Neuronal stem cell (in vitro differentiated cells): ENCODE measurements at regions not wholly inside any gene's neighbourhood (a gene's known extent, or its start where the extent isn't known, plus 50 kb on each side); places are given as distances from the start of the nearest gene placed in this dataset.

Source experiments
- DNase-seq: peaks from one replicate; pipeline ENCODE4 v3.0.0-alpha.2; 2013; ENCODE audit warnings: low spot score
- H2AFZ ChIP-seq: one replicate; pipeline ENCODE4 v1.6.1; 2013; ENCODE audit warnings: mild to moderate bottlenecking, low read length, inconsistent platforms
- H2AK5ac ChIP-seq: 2 replicates; pipeline ENCODE4 v1.6.1; 2013; ENCODE audit warnings: low read depth, mild to moderate bottlenecking, inconsistent platforms, low read length, moderate library complexity, mixed read lengths
- H2BK120ac ChIP-seq: 2 replicates; pipeline ENCODE4 v1.6.1; 2013; ENCODE audit warnings: low read depth, mild to moderate bottlenecking, inconsistent platforms, low read length, moderate library complexity, mixed read lengths
- H2BK12ac ChIP-seq: one replicate; pipeline ENCODE4 v1.6.1; 2013; ENCODE audit warnings: low read length, inconsistent platforms
- H2BK15ac ChIP-seq: 2 replicates; pipeline ENCODE4 v1.6.1; 2013; ENCODE audit warnings: mild to moderate bottlenecking, low read length, inconsistent platforms, mixed read lengths
- H2BK5ac ChIP-seq: one replicate; pipeline ENCODE4 v1.6.1; 2013; ENCODE audit warnings: inconsistent platforms, mild to moderate bottlenecking, low read length, moderate library complexity
- H3K14ac ChIP-seq: one replicate; pipeline ENCODE4 v1.6.1; 2013; ENCODE audit warnings: low read length, inconsistent platforms
- H3K18ac ChIP-seq: 2 replicates; pipeline ENCODE4 v1.6.1; 2013; ENCODE audit warnings: low read length, inconsistent platforms
- H3K23ac ChIP-seq: 2 replicates; pipeline ENCODE4 v1.6.1; 2013; ENCODE audit warnings: low read depth, mild to moderate bottlenecking, mixed read lengths, low read length, inconsistent platforms; ENCODE audit not compliant: poor library complexity
- H3K27ac ChIP-seq: replicated peaks from 3 replicates; pipeline ENCODE4 v1.5.1; 2013; ENCODE audit warnings: low read length, inconsistent platforms
- H3K27me3 ChIP-seq, 3 experiments: 2 replicates each; pipeline ENCODE4 v1.6.1; 2013; ENCODE audit warnings: low read length in 3 of 3, mild to moderate bottlenecking in 2 of 3, inconsistent platforms in 1 of 3, low read depth in 1 of 3, mixed read lengths in 1 of 3, moderate library complexity in 1 of 3; ENCODE audit not compliant: control insufficient read depth in 3 of 3, insufficient read depth in 3 of 3
- H3K36me3 ChIP-seq, 2 donors: replicated peaks in 1 of 2; 2 replicates each; pipeline ENCODE4 v1.6.1; 2013; ENCODE audit warnings: low read length in 2 of 2; ENCODE audit not compliant: control insufficient read depth in 2 of 2, insufficient read depth in 2 of 2
- H3K4ac ChIP-seq: 2 replicates; pipeline ENCODE4 v1.6.1; 2013; ENCODE audit warnings: inconsistent platforms, mild to moderate bottlenecking, low read length, moderate library complexity
- H3K4me1 ChIP-seq, 2 donors: 1 replicate in 1 of 2; 2 replicates in 1 of 2; pipeline ENCODE4 v1.6.1; 2013; ENCODE audit warnings: low read length in 2 of 2, low read depth in 1 of 2; ENCODE audit not compliant: control insufficient read depth in 2 of 2, insufficient read depth in 1 of 2
- H3K4me2 ChIP-seq: one replicate; pipeline ENCODE4 v1.6.1; 2013; ENCODE audit warnings: mild to moderate bottlenecking, low read length, inconsistent platforms; ENCODE audit not compliant: insufficient read depth, poor library complexity, severe bottlenecking
- H3K4me3 ChIP-seq, 2 donors: 2 replicates each; pipeline ENCODE4 v1.5.1; 2013; ENCODE audit warnings: low read length in 2 of 2, mild to moderate bottlenecking in 2 of 2, inconsistent platforms in 1 of 2, moderate library complexity in 1 of 2
- H3K79me1 ChIP-seq: one replicate; pipeline ENCODE4 v1.6.1; 2013; ENCODE audit warnings: low read depth, mild to moderate bottlenecking, inconsistent platforms, low read length, moderate library complexity
- H3K9ac ChIP-seq: one replicate; pipeline ENCODE4 v1.6.1; 2013; ENCODE audit warnings: mild to moderate bottlenecking, low read depth, low read length, inconsistent platforms; ENCODE audit not compliant: poor library complexity
- H3K9me3 ChIP-seq, 2 donors: replicated peaks in 1 of 2; 2 replicates each; pipeline versions ENCODE3 to v1.6.1; 2013; ENCODE audit warnings: low read length in 2 of 2, mild to moderate bottlenecking in 2 of 2, inconsistent platforms in 1 of 2, low read depth in 1 of 2, mixed read lengths in 1 of 2, moderate library complexity in 1 of 2; ENCODE audit not compliant: control insufficient read depth in 2 of 2, insufficient read depth in 1 of 2
- H4K8ac ChIP-seq: one replicate; pipeline ENCODE4 v1.6.1; 2013; ENCODE audit warnings: low read depth, mild to moderate bottlenecking, inconsistent platforms, low read length, moderate library complexity
- H4K91ac ChIP-seq: one replicate; pipeline ENCODE4 v1.6.1; 2013; ENCODE audit warnings: low read length, low read depth, mild to moderate bottlenecking, inconsistent platforms; ENCODE audit not compliant: poor library complexity
- WGBS, 2 donors: extraction: QIAGEN DNeasy Blood & Tissue Kit; methylation state at CpG; one replicate each; pipeline ENCODE4 v1.1.7; 2013; ENCODE audit warnings: missing lambda C conversion rate in 2 of 2, mixed read lengths in 1 of 2; ENCODE audit not compliant: insufficient read length in 2 of 2, insufficient replicate concordance in 1 of 2; ENCODE audit errors: extremely low coverage in 2 of 2; 5-methylcytosine and 5-hydroxymethylcytosine counted together

GRCh38 chr13:89752394-89752793 is 1595.1 kb upstream of the MIR17HG start:
- H2BK5ac ChIP-seq: no peak overlapping the region
- H3K27me3 ChIP-seq: no peaks in the 10 kb centered on the region

GRCh38 chr13:89755729-89756492 is 1591.6 kb upstream of the MIR17HG start:
- peaks cover 0 to 6% of the 10 kb centered on the region in 2 donors for H3K9me3 ChIP-seq
- H2BK12ac ChIP-seq: no peak overlapping the region
- H3K4me1 ChIP-seq: no peaks in the 10 kb centered on the region
- no peak overlapping the region for H3K4me2 ChIP-seq
- H2BK120ac ChIP-seq: no peak overlapping the region
- WGBS, 2 donors: no CpG with 5 or more reads among the region's 2 CpGs
- H3K14ac ChIP-seq: no peak overlapping the region
- no peaks in the 10 kb centered on the region for H3K79me1 ChIP-seq
- no peak overlapping the region for H3K23ac ChIP-seq
- H3K27me3 ChIP-seq: no peaks in the 10 kb centered on the region
- no peak overlapping the region for H4K91ac ChIP-seq
- H2BK5ac ChIP-seq: no peak overlapping the region
- H2BK15ac ChIP-seq: no peak overlapping the region
- H3K36me3 ChIP-seq: no peaks in the 10 kb centered on the region
- no peak overlapping the region for H3K27ac ChIP-seq
- no peak overlapping the region for H3K4me3 ChIP-seq
- no peak overlapping the region for H3K18ac ChIP-seq
- no peak overlapping the region for H2AK5ac ChIP-seq
- H2AFZ ChIP-seq: no peak overlapping the region
- H3K4ac ChIP-seq: no peak overlapping the region
- no peak for DNase-seq
- no peak overlapping the region for H3K9ac ChIP-seq
- H4K8ac ChIP-seq: no peak overlapping the region

More at GRCh38 chr13:89752394-89752793, 1595.1 kb upstream of the MIR17HG start:
- Histone ChIP-seq H4K8ac (no peak overlapping the region), H2AFZ (no peak overlapping the region), H3K9ac (no peak overlapping the region), H3K36me3 (no peaks in the 10 kb centered on the region), H3K4me3 (no peak overlapping the region), H3K4me2 (no peak overlapping the region), H3K23ac (no peak overlapping the region), H4K91ac (no peak overlapping the region), H2AK5ac (no peak overlapping the region), H2BK15ac (no peak overlapping the region), H2BK120ac (no peak overlapping the region), H3K4ac (no peak overlapping the region), H3K4me1 (no peaks in the 10 kb centered on the region), H3K79me1 (no peaks in the 10 kb centered on the region), H3K9me3 (peaks cover 0 to 6% of the 10 kb centered on the region in 2 donors), H3K27ac (no peak overlapping the region), H3K14ac (no peak overlapping the region), H2BK12ac (no peak overlapping the region), H3K18ac (no peak overlapping the region)
- no CpG with 5 or more reads among the region's 1 CpG for WGBS, 2 donors
- DNase-seq: no peak

GRCh38 chr13:89763005-89763404 is 1584.5 kb upstream of the MIR17HG start:
- Histone ChIP-seq H2BK12ac (no peak overlapping the region), H3K4me2 (no peak overlapping the region), H2BK15ac (no peak overlapping the region), H4K8ac (no peak overlapping the region), H2BK5ac (no peak overlapping the region), H3K4me1 (no peaks in the 10 kb centered on the region), H3K9ac (no peak overlapping the region), H3K23ac (no peak overlapping the region), H3K14ac (no peak overlapping the region), H3K27me3 (no peaks in the 10 kb centered on the region), H4K91ac (no peak overlapping the region), H3K4me3 (no peak overlapping the region), H3K36me3 (no peaks in the 10 kb centered on the region), H2AFZ (no peak overlapping the region), H3K27ac (no peak overlapping the region), H3K9me3 (no peaks in the 10 kb centered on the region), H2BK120ac (no peak overlapping the region), H3K79me1 (no peaks in the 10 kb centered on the region), H2AK5ac (no peak overlapping the region), H3K4ac (no peak overlapping the region), H3K18ac (no peak overlapping the region)
- no CpG with 5 or more reads among the region's 1 CpG for WGBS, 2 donors
- DNase-seq: no peak

- no CpG with 5 or more reads among the region's 5 CpGs for WGBS, 2 donors
- Histone ChIP-seq H3K23ac (no peak overlapping the region), H3K14ac (no peak overlapping the region), H3K9ac (no peak overlapping the region), H3K4ac (no peak overlapping the region), H2BK12ac (peak overlapping the region; percentile 63), H3K27ac (no peak overlapping the region), H3K79me1 (no peaks in the 10 kb centered on the region), H2BK15ac (no peak overlapping the region), H4K8ac (no peak overlapping the region), H4K91ac (no peak overlapping the region), H3K36me3 (no peaks in the 10 kb centered on the region), H3K4me2 (no peak overlapping the region), H2AFZ (peak overlapping the region; percentile 38), H3K27me3 (no peaks in the 10 kb centered on the region), H3K4me3 (peak overlapping the region in 1 of 2 donors; percentile 19), H2BK120ac (no peak overlapping the region), H2AK5ac (no peak overlapping the region), H3K9me3 (no peaks in the 10 kb centered on the region), H3K4me1 (no peaks in the 10 kb centered on the region), H3K18ac (no peak overlapping the region), H2BK5ac (no peak overlapping the region)
- no peak for DNase-seq
These were observed 1564.2 kb upstream of the MIR17HG start for GRCh38 chr13:89783221-89783755.
